AG09319 (cell line): ENCODE measurements at regions not wholly inside any gene's neighbourhood (a gene's known extent, or its start where the extent isn't known, plus 50 kb on each side); places are given as distances from the start of the nearest gene placed in this dataset.

Source experiments
- DNase-seq: peaks from one replicate; pipeline ENCODE4 v3.0.0-alpha.2; 2010; ENCODE audit warnings: low read depth; ENCODE audit errors: extremely low read depth
- TF ChIP-seq, protein P1 (sequence below): IDR thresholded peaks from 2 replicates; pipeline ENCODE4 v1.5.1; 2011; ENCODE audit warnings: low read depth, mild to moderate bottlenecking, inconsistent platforms, low read length, moderate library complexity

DNA sequence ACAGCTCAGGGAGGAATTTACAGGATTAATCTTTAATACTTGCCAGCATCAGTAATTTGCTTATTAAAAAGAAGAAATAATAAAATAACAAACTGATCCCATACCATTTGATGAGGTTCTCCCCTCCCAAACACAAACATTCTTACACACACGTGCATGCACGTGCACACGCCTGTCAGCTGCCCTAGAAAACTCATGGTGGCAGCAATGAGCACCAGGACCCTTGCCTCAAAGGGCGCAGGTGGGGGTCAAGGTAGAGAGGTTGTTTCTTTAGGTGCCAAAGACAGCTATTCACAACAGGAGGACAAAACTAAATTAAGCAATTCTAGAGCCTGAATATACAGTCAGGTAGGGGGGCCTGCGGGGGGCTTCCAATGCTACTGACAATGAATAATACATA is 219.3 kb downstream of the BUD13 start:
- TF ChIP-seq, protein P1, sequence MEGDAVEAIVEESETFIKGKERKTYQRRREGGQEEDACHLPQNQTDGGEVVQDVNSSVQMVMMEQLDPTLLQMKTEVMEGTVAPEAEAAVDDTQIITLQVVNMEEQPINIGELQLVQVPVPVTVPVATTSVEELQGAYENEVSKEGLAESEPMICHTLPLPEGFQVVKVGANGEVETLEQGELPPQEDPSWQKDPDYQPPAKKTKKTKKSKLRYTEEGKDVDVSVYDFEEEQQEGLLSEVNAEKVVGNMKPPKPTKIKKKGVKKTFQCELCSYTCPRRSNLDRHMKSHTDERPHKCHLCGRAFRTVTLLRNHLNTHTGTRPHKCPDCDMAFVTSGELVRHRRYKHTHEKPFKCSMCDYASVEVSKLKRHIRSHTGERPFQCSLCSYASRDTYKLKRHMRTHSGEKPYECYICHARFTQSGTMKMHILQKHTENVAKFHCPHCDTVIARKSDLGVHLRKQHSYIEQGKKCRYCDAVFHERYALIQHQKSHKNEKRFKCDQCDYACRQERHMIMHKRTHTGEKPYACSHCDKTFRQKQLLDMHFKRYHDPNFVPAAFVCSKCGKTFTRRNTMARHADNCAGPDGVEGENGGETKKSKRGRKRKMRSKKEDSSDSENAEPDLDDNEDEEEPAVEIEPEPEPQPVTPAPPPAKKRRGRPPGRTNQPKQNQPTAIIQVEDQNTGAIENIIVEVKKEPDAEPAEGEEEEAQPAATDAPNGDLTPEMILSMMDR, result no peak
- DNase-seq, result no peak

DNA sequence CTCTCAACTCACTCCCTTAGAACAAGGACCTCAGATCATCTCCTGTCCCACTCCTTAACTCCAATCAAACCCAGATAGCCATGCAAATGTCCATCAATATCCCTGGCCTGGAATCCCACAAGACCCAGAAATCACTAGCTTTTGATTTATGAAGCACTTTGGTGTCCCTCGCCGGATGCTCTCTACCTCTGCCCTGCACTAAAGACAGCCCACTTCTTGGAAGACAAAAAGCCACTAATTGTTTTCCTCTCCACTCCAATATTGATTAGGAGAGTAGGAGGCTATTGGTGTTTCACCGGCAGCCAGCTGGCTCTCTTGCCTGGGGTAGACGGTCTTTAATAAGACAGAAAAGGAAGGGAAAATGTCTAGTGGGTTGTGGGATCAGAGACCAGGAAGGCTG is 221.2 kb downstream of the BUD13 start:
- no peak for DNase-seq
- TF ChIP-seq, protein P1, result no peak

DNA sequence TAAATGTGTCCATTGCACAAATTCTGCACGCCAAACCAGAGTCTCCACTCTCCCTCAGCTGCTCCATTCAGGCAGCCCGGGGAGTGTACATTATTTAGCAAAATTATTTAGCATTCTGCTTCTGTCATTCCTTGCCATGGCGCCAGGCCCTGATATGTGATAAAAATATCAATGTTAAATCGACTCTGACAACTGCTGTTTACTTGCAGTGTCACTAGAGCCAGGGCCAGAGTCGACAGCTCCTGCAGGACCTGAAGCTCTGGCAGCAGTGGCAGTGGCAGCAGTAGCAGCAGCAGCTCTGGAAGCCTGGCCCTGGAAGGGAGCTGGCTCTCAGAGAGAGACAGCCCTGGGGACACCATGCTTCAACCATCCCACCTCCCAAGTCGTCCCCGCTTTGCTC is 224.5 kb downstream of the BUD13 start:
- TF ChIP-seq, protein P1, result no peak
- no peak for DNase-seq

DNA sequence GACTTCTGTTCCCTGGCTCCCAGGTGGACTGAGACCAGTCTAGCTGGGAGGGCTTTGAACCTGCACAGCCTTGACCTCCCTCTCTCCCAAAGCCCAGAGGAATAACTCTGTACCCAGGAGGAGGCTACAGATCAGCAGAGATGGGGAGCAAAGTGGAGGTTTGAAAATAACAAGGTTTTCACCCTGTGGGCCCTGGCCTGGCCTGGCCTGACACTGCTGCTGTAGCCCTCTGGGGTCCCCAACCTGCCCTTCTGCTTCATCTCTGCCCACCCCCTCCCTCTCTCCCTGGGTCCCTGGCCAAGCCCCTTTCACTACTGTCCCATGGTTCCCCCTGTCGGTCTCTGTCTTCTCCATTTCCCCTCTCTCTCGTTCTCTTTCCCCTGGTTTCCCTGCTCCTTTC is 225.2 kb downstream of the BUD13 start:
- no peak for DNase-seq
- TF ChIP-seq, protein P1, result no peak

DNA sequence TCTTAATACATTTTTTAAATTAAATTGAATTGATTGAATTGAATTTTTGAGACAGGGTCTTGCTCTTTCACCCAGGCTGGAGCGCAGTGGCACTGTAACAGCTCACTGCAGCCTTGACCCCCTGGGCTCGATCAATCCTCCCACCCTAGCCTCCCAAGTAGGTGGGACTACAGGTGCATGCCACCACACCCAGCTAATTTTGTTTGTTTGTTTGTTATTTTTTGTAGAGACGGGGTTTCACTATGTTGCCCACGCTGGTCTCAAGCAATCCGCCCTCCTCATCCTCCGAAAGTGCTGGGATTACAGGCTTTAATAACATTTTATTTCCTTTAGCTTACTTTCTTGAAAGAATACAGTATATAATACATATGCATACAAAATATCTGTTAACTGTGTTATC is 226.9 kb downstream of the BUD13 start:
- TF ChIP-seq, protein P1, result no peak
- DNase-seq, result no peak

DNA sequence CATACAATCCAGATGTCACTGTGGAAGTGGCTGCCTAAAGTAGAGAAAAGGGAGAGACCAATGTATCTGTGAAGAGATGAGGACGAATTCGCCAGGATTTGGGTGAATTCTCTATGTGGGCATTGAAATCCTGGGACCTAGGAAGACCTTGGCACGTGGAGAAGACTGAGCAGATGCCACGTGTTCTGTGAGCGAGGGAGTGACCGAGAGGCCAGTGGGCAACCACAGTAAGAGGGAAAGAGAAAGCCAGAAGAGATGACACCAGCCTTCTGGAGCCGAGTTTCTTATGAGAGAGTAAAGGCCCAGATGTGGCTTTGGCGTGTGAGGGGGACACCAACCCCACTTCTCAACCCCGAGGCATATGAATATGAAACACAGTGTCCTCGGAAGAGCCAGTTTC is 228.1 kb downstream of the BUD13 start:
- DNase-seq, result no peak
- TF ChIP-seq, protein P1, result no peak

DNA sequence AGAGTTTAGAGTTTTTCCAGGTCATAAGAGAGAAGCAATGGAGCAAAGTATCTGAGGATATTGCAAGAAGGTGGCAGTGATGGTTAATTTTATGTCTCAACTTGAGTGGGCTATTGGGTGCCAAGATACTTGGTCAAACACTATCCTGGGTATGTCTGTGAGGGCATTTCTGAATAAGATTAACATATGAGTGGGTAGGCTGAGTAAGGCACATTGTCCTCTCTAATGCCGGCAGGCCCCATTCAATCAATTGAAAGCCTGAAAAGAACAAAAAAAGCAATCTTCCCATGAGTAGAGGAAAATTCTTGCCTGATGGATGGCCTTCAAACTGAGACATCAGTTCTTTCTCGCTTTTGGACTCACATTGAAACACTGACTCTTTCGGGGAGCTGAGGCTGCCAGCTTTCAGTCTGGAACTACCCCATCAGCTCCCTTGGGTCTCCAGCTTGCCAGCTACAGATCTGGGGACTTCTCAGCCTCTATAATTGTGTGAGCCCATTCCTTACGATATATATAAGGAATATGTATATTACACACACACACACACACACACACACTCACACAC is 228.8 kb downstream of the BUD13 start:
- TF ChIP-seq, protein P1, result no peak
- DNase-seq, result no peak
